GM12878 (cell line): ENCODE measurements at regions not wholly inside any gene's neighbourhood (a gene's known extent, or its start where the extent isn't known, plus 50 kb on each side); places are given as distances from the start of the nearest gene placed in this dataset.

ENCODE experiments used
- ATAC-seq: fragments of 200-7000 bp; cut with Tn5 transposase; 3 replicates; pipeline ENCODE4 v1.9.1; 2020; ENCODE audit warnings: mild to moderate bottlenecking, moderate library complexity
- BruUV-seq: library from RNA; stranded (reverse); fragments of 400-500 nt; replicated peaks from 2 replicates; lab custom pipeline; 2021; lab: Mats Ljungman, UMichigan
- CTCF ChIA-PET: fragments of 300-600 bp; sonication (Branson Sonifier 250); formaldehyde crosslinking; extraction: SDS; loops from one replicate; lab custom pipeline; 2021; ENCODE audit warnings: inconsistent platforms; lab: Yijun Ruan, JAX
- POLR2A ChIA-PET: fragments of 350-600 bp; formaldehyde crosslinking; extraction: SDS; loops from one replicate; lab custom pipeline; 2021; ENCODE audit warnings: inconsistent platforms; lab: Charles Lee
- RAD21 ChIA-PET: fragments of 300-600 bp; sonication (Branson Sonifier 250); formaldehyde crosslinking; loops from one replicate; lab custom pipeline; 2023; ENCODE audit warnings: antibody characterized with exemption; ENCODE audit not compliant: unreplicated experiment; lab: Charles Lee
- SMC1A ChIA-PET: fragments of 300-600 bp; sonication (Branson Sonifier 250); formaldehyde crosslinking; loops from one replicate; lab custom pipeline; 2023; ENCODE audit not compliant: unreplicated experiment, uncharacterized antibody; lab: Charles Lee
- DNase-seq: peaks from one replicate; pipeline ENCODE4 v3.0.0-alpha.2; 2011; ENCODE audit warnings: low read depth, low spot score
- FAIRE-seq: peaks from 3 replicates; lab custom pipeline; 2011; peaks lifted over from hg19 to GRCh38; lab: Jason Lieb, UNC
- H2AFZ ChIP-seq: 2 replicates; pipeline ENCODE4 v1.6.0; 2011; ENCODE audit warnings: low read depth, low read length, control low read depth; ENCODE audit not compliant: control insufficient read depth
- H3K27ac ChIP-seq: 2 replicates; pipeline ENCODE4 v1.5.1; 2011; ENCODE audit warnings: control low read depth; ENCODE audit not compliant: control insufficient read depth, insufficient read depth
- H3K27me3 ChIP-seq, 2 experiments: replicated peaks in 1 of 2; 2 replicates each; pipeline versions ENCODE4 v1.6.0 to v1.6.1; 2011; ENCODE audit warnings: low read length in 1 of 2; ENCODE audit not compliant: control insufficient read depth in 2 of 2, insufficient read depth in 2 of 2
- H3K36me3 ChIP-seq, 2 experiments: 2 replicates each; pipeline ENCODE4 v1.5.1; 2011; ENCODE audit warnings: low read length in 1 of 2; ENCODE audit not compliant: control insufficient read depth in 2 of 2, insufficient read depth in 2 of 2
- H3K4me1 ChIP-seq: 2 replicates; pipeline ENCODE4 v1.6.1; 2011; ENCODE audit warnings: mild to moderate bottlenecking, low read length, moderate library complexity, mixed read lengths; ENCODE audit not compliant: control insufficient read depth, insufficient read depth
- H3K4me2 ChIP-seq: 2 replicates; pipeline ENCODE4 v1.6.0; 2011; ENCODE audit warnings: control low read depth; ENCODE audit not compliant: control insufficient read depth, insufficient read depth
- H3K4me3 ChIP-seq: fragments of 200-600 bp; sonication (generic); 2 replicates; pipeline ENCODE4 v1.5.1; 2016
- H3K79me2 ChIP-seq: 2 replicates; pipeline ENCODE4 v1.6.0; 2011; ENCODE audit warnings: low read length; ENCODE audit not compliant: control insufficient read depth, insufficient read depth
- H3K9ac ChIP-seq: 2 replicates; pipeline ENCODE4 v1.8.0; 2011; ENCODE audit warnings: low read length, control low read depth, mixed read lengths; ENCODE audit not compliant: control insufficient read depth, insufficient read depth
- H3K9me3 ChIP-seq: replicated peaks from 3 replicates; pipeline ENCODE4 v1.5.1; 2011; ENCODE audit warnings: mild to moderate bottlenecking, low read length; ENCODE audit not compliant: control insufficient read depth, insufficient read depth
- H4K20me1 ChIP-seq: 2 replicates; pipeline ENCODE4 v1.6.0; 2011; ENCODE audit not compliant: control insufficient read depth, insufficient read depth
- BRCA1 ChIP-seq: IDR thresholded peaks from 2 replicates; pipeline ENCODE4 v1.6.1; 2011; ENCODE audit warnings: low read depth, low read length, improper control_type of control experiment
- ELK1 ChIP-seq: IDR thresholded peaks from 2 replicates; pipeline ENCODE4 v1.6.1; 2012; ENCODE audit warnings: low read depth, low read length, improper control_type of control experiment
- ETV6 ChIP-seq, 2 experiments: fragments of 450-650 bp in 1 of 2; IDR thresholded peaks in 1 of 2; conservative IDR thresholded peaks in 1 of 2; 2 replicates each; pipeline ENCODE4 v1.6.1; 2014; ENCODE audit warnings: antibody characterized with exemption in 1 of 2, borderline replicate concordance in 1 of 2, low read depth in 1 of 2, mild to moderate bottlenecking in 1 of 2, moderate library complexity in 1 of 2
- FOS ChIP-seq: IDR thresholded peaks from 3 replicates; pipeline ENCODE4 v1.6.1; 2011; ENCODE audit warnings: borderline replicate concordance; ENCODE audit not compliant: insufficient read length; ENCODE audit errors: extremely low read depth
- FOXK2 ChIP-seq: fragments of 450-650 bp; IDR thresholded peaks from 2 replicates; pipeline ENCODE4 v1.6.1; 2017; ENCODE audit warnings: mild to moderate bottlenecking, moderate library complexity
- FOXM1 ChIP-seq: IDR thresholded peaks from 2 replicates; pipeline ENCODE4 v1.6.1; 2012; ENCODE audit warnings: low read depth, mild to moderate bottlenecking, inconsistent platforms, low read length, moderate library complexity
- GATAD2B ChIP-seq: fragments of 450-650 bp; conservative IDR thresholded peaks from 2 replicates; pipeline ENCODE4 v1.6.1; 2017; ENCODE audit warnings: low read depth, mild to moderate bottlenecking, moderate library complexity
- HDAC6 ChIP-seq: fragments of 200-600 bp; sonication (generic); IDR thresholded peaks from one replicate; pipeline ENCODE4 v1.8.0; 2017; ENCODE audit warnings: antibody characterized with exemption; ENCODE audit not compliant: unreplicated experiment
- IKZF1 ChIP-seq: fragments of 450-650 bp; conservative IDR thresholded peaks from 2 replicates; pipeline ENCODE4 v1.6.1; 2017; ENCODE audit warnings: antibody characterized with exemption, mild to moderate bottlenecking
- IRF4 ChIP-seq: IDR thresholded peaks from 2 replicates; pipeline ENCODE4 v1.6.1; 2011; ENCODE audit warnings: low read depth, low read length
- IRF5 ChIP-seq: fragments of 450-650 bp; IDR thresholded peaks from 2 replicates; pipeline ENCODE4 v1.6.1; 2017; ENCODE audit warnings: borderline replicate concordance
- KLF5 ChIP-seq: fragments of 450-650 bp; IDR thresholded peaks from 2 replicates; pipeline ENCODE4 v1.6.1; 2014; ENCODE audit warnings: mild to moderate bottlenecking; ENCODE audit not compliant: partially characterized antibody
- MAX ChIP-seq: IDR thresholded peaks from 2 replicates; pipeline ENCODE4 v1.6.1; 2012; ENCODE audit warnings: low read depth, low read length, improper control_type of control experiment
- MXI1 ChIP-seq: fragments of 150-350 bp; IDR thresholded peaks from 2 replicates; pipeline ENCODE4 v1.6.1; 2011; ENCODE audit warnings: low read depth, mild to moderate bottlenecking, inconsistent platforms, low read length, improper control_type of control experiment
- NFYA ChIP-seq: IDR thresholded peaks from 2 replicates; pipeline ENCODE4 v1.6.1; 2011; ENCODE audit warnings: low read depth, mild to moderate bottlenecking, low read length, improper control_type of control experiment, borderline replicate concordance
- NR2C1 ChIP-seq: fragments of 450-650 bp; IDR thresholded peaks from 2 replicates; pipeline ENCODE4 v1.6.1; 2017; ENCODE audit warnings: antibody characterized with exemption, mild to moderate bottlenecking, moderate library complexity
- RAD51 ChIP-seq: fragments of 450-650 bp; IDR thresholded peaks from 2 replicates; pipeline ENCODE4 v1.6.1; 2016; ENCODE audit warnings: moderate library complexity, mild to moderate bottlenecking, inconsistent platforms
- RCOR1 ChIP-seq: conservative IDR thresholded peaks from 2 replicates; pipeline ENCODE4 v1.6.1; 2012; ENCODE audit warnings: low read depth, low read length, improper control_type of control experiment
- SP1 ChIP-seq: IDR thresholded peaks from one replicate; pipeline ENCODE4 v1.6.1; 2011; ENCODE audit warnings: low read depth, low read length
- TAF1 ChIP-seq: IDR thresholded peaks from 2 replicates; pipeline ENCODE4 v1.6.1; 2011; ENCODE audit warnings: mild to moderate bottlenecking, low read depth, low read length, borderline replicate concordance
- TBL1XR1 ChIP-seq: IDR thresholded peaks from 2 replicates; pipeline ENCODE4 v1.6.1; 2012; ENCODE audit warnings: low read depth, low read length, improper control_type of control experiment
- YY1 ChIP-seq: IDR thresholded peaks from 2 replicates; pipeline ENCODE4 v1.6.1; 2011; ENCODE audit warnings: low read depth, mild to moderate bottlenecking, low read length
- ZZZ3 ChIP-seq: IDR thresholded peaks from 2 replicates; pipeline ENCODE4 v1.6.1; 2011; ENCODE audit warnings: low read depth; ENCODE audit not compliant: control insufficient read depth, insufficient read length
- WGBS: methylation state at CpG from one replicate; pipeline ENCODE4 v1.1.6; 2016; ENCODE audit warnings: low lambda C conversion rate; ENCODE audit not compliant: insufficient replicate concordance, insufficient coverage; ENCODE audit errors: missing lambda C conversion rate; 5-methylcytosine and 5-hydroxymethylcytosine counted together
- in situ Hi-C: fragments of 300-500 bp; cut with MboI; formaldehyde crosslinking; loops from 9 replicates; pipeline ENCODE4 v1.14.3; 2018; ENCODE audit warnings: mixed read lengths
- intact Hi-C: fragments of 100-400 bp; cut with micrococcal nuclease; formaldehyde crosslinking; loops from one replicate; pipeline ENCODE4 v1.14.2; 2022; ENCODE audit not compliant: unreplicated experiment

- no peak for TF ChIP-seq MXI1
- TF ChIP-seq YY1 = no peak
- TF ChIP-seq FOXK2 = no peak
- TF ChIP-seq TAF1 = no peak
- TF ChIP-seq NFYA = no peak
- TF ChIP-seq NR2C1 = no peak
- no peak for TF ChIP-seq FOXM1
- no peak for TF ChIP-seq BRCA1
- no peak for TF ChIP-seq SP1
- TF ChIP-seq IKZF1 = no peak
- TF ChIP-seq ELK1 = no peak
- no peak for TF ChIP-seq IRF4
- TF ChIP-seq TBL1XR1 = no peak
- no peak for TF ChIP-seq FOS
These were observed 100.7 kb upstream of the PLET1 start (continued) for GRCh38 chr11:112361396-112361795.

- SMC1A ChIA-PET = no interaction called here
- no peak for ATAC-seq
- WGBS = 38% methylated on average over 2 of the region's 2 CpGs
- Histone ChIP-seq H2AFZ (no peak overlapping the region), H3K4me3 (no peak overlapping the region), H3K36me3 (no peaks in the 10 kb centered on the region), H3K4me2 (no peak overlapping the region), H3K79me2 (no peaks in the 10 kb centered on the region), H4K20me1 (no peaks in the 10 kb centered on the region), H3K27me3 (no peaks in the 10 kb centered on the region), H3K9ac (no peak overlapping the region), H3K9me3 (no peaks in the 10 kb centered on the region), H3K27ac (no peak overlapping the region), H3K4me1 (no peaks in the 10 kb centered on the region)
- CTCF ChIA-PET = interaction anchor here (0.9 kb wide), 1 partner anchor 14 kb away, joined by 3 read pairs; no protein-coding TSS in a partner anchor
- in situ Hi-C loops = no loop called here
- POLR2A ChIA-PET = no interaction called here
- no peak for FAIRE-seq
- RAD21 ChIA-PET = no interaction called here
- BruUV-seq = no TSS peak
- DNase-seq = no peak
- intact Hi-C loops = no loop called here
- TF ChIP-seq GATAD2B = no peak
- no peak for TF ChIP-seq NFYA
- TF ChIP-seq RCOR1 = no peak
- TF ChIP-seq KLF5 = no peak
- no peak for TF ChIP-seq RAD51
- TF ChIP-seq YY1 = no peak
- TF ChIP-seq ETV6 (conservative IDR thresholded peaks at IDR 0.05 in 1 of 2, IDR thresholded peaks at IDR 0.05 in 1 of 2; ENCODE audit: borderline replicate concordance in 1 of 2, low read depth in 1 of 2) = no peak
- no peak for TF ChIP-seq IRF5
- no peak for TF ChIP-seq MAX
- TF ChIP-seq HDAC6 = no peak
- TF ChIP-seq ZZZ3 = no peak
These were observed 102.9 kb upstream of the PLET1 start for GRCh38 chr11:112363527-112363926.
